CD14-positive monocyte (primary cell): ENCODE measurements at regions not wholly inside any gene's neighbourhood (a gene's known extent, or its start where the extent isn't known, plus 50 kb on each side); places are given as distances from the start of the nearest gene placed in this dataset.

Experiments
- DNase-seq, 3 donors: peaks; one replicate each; pipeline ENCODE4 v3.0.0-alpha.2; 2011 to 2022
- H2AFZ ChIP-seq: 2 replicates; pipeline ENCODE4 v1.6.0; 2012; ENCODE audit warnings: mild to moderate bottlenecking, low read depth, low read length, inconsistent platforms; ENCODE audit not compliant: insufficient read depth, poor library complexity, severe bottlenecking
- H3K27ac ChIP-seq, 2 donors: 1 replicate in 1 of 2; 2 replicates in 1 of 2; pipeline ENCODE4 v1.5.1; 2012 to 2013; ENCODE audit warnings: low read length in 2 of 2, control low read depth in 1 of 2, inconsistent platforms in 1 of 2, low read depth in 1 of 2, mild to moderate bottlenecking in 1 of 2
- H3K27me3 ChIP-seq, 2 donors: one replicate each; pipeline versions ENCODE4 v1.6.0 to v1.6.1; 2011 to 2013; ENCODE audit warnings: low read length in 2 of 2; ENCODE audit not compliant: control insufficient read depth in 2 of 2, insufficient read depth in 2 of 2
- H3K36me3 ChIP-seq, 2 donors: replicated peaks in 1 of 2; 1 replicate in 1 of 2; 2 replicates in 1 of 2; pipeline versions ENCODE4 v1.5.1 to v1.6.1; 2012 to 2013; ENCODE audit warnings: low read length in 2 of 2, control low read depth in 1 of 2, inconsistent platforms in 1 of 2, mild to moderate bottlenecking in 1 of 2; ENCODE audit not compliant: insufficient read depth in 2 of 2, control insufficient read depth in 1 of 2
- H3K4me1 ChIP-seq, 2 donors: 1 replicate in 1 of 2; 2 replicates in 1 of 2; pipeline versions ENCODE4 v1.5.1 to v1.6.1; 2012 to 2013; ENCODE audit warnings: low read length in 2 of 2, control low read depth in 1 of 2, inconsistent platforms in 1 of 2, mild to moderate bottlenecking in 1 of 2, moderate library complexity in 1 of 2; ENCODE audit not compliant: insufficient read depth in 2 of 2, control insufficient read depth in 1 of 2
- H3K4me2 ChIP-seq: replicated peaks from 2 replicates; pipeline ENCODE3; 2012; ENCODE audit warnings: low read length, moderate library complexity, mild to moderate bottlenecking; ENCODE audit not compliant: poor library complexity, severe bottlenecking; ENCODE audit errors: extremely low read depth
- H3K4me3 ChIP-seq, 3 experiments: fragments of 200-600 bp in 1 of 3; sonication (generic) in 1 of 3; replicated peaks in 1 of 3; 1 replicate in 2 of 3; 2 replicates in 1 of 3; pipeline ENCODE4 v1.5.1; 2011 to 2013; ENCODE audit warnings: low read length in 3 of 3, mild to moderate bottlenecking in 3 of 3, control low read depth in 2 of 3, low read depth in 2 of 3, inconsistent platforms in 1 of 3, moderate library complexity in 1 of 3
- H3K79me2 ChIP-seq: 2 replicates; pipeline ENCODE4 v1.6.0; 2012; ENCODE audit warnings: mild to moderate bottlenecking, control low read depth, inconsistent platforms, low read length, moderate library complexity; ENCODE audit not compliant: insufficient read depth
- H3K9ac ChIP-seq: 2 replicates; pipeline ENCODE4 v1.6.0; 2017; ENCODE audit warnings: low read length, mild to moderate bottlenecking; ENCODE audit not compliant: insufficient read depth, poor library complexity, severe bottlenecking
- H3K9me3 ChIP-seq, 2 donors: replicated peaks in 1 of 2; 1 replicate in 1 of 2; 2 replicates in 1 of 2; pipeline versions ENCODE4 v1.5.1 to v1.6.1; 2012 to 2013; ENCODE audit warnings: low read length in 2 of 2, control low read depth in 1 of 2; ENCODE audit not compliant: control insufficient read depth in 1 of 2, insufficient read depth in 1 of 2
- H4K20me1 ChIP-seq: 2 replicates; pipeline ENCODE4 v1.6.0; 2012; ENCODE audit warnings: mild to moderate bottlenecking, low read length, control low read depth, moderate library complexity; ENCODE audit not compliant: insufficient read depth
- H3K27ac Mint-ChIP-seq, 7 donors: one replicate each; pipeline ENCODE4 v1.8.0; 2020; ENCODE audit warnings: mild to moderate bottlenecking in 7 of 7, mixed read lengths in 7 of 7, moderate library complexity in 6 of 7, inconsistent platforms in 2 of 7
- H3K27me3 Mint-ChIP-seq, 3 donors: one replicate each; pipeline ENCODE4 v1.8.0; 2021 to 2022; ENCODE audit warnings: low read depth in 3 of 3, mild to moderate bottlenecking in 3 of 3, mixed read lengths in 3 of 3, moderate library complexity in 3 of 3, inconsistent platforms in 1 of 3
- H3K36me3 Mint-ChIP-seq, 2 donors: one replicate each; pipeline ENCODE4 v1.8.0; 2020; ENCODE audit warnings: mixed read lengths in 2 of 2, inconsistent platforms in 1 of 2, mild to moderate bottlenecking in 1 of 2
- H3K4me1 Mint-ChIP-seq: one replicate; pipeline ENCODE4 v1.8.0; 2020; ENCODE audit warnings: mild to moderate bottlenecking, mixed read lengths
- H3K4me3 Mint-ChIP-seq, 2 donors: one replicate each; pipeline ENCODE4 v1.8.0; 2020; ENCODE audit warnings: mild to moderate bottlenecking in 2 of 2, mixed read lengths in 2 of 2, moderate library complexity in 1 of 2
- H3K9me3 Mint-ChIP-seq, 7 donors: one replicate each; pipeline ENCODE4 v1.8.0; 2020 to 2022; ENCODE audit warnings: mixed read lengths in 7 of 7, mild to moderate bottlenecking in 6 of 7, moderate library complexity in 6 of 7, inconsistent platforms in 2 of 7
- WGBS: methylation state at CpG from one replicate; pipeline ENCODE4 v1.1.5; 2013; ENCODE audit warnings: missing lambda C conversion rate; ENCODE audit not compliant: insufficient coverage; 5-methylcytosine and 5-hydroxymethylcytosine counted together
- intact Hi-C, 2 donors: fragments of 100-400 bp; cut with micrococcal nuclease; formaldehyde crosslinking; loops; one replicate each; pipeline versions ENCODE4 v1.15.0 to v1.15.1; 2023
- TF ChIP-seq, protein P1 (sequence below): fragments of 200-600 bp; IDR thresholded peaks from one replicate; pipeline ENCODE4 v1.8.0; 2022; ENCODE audit warnings: antibody characterized with exemption, mild to moderate bottlenecking

DNA sequence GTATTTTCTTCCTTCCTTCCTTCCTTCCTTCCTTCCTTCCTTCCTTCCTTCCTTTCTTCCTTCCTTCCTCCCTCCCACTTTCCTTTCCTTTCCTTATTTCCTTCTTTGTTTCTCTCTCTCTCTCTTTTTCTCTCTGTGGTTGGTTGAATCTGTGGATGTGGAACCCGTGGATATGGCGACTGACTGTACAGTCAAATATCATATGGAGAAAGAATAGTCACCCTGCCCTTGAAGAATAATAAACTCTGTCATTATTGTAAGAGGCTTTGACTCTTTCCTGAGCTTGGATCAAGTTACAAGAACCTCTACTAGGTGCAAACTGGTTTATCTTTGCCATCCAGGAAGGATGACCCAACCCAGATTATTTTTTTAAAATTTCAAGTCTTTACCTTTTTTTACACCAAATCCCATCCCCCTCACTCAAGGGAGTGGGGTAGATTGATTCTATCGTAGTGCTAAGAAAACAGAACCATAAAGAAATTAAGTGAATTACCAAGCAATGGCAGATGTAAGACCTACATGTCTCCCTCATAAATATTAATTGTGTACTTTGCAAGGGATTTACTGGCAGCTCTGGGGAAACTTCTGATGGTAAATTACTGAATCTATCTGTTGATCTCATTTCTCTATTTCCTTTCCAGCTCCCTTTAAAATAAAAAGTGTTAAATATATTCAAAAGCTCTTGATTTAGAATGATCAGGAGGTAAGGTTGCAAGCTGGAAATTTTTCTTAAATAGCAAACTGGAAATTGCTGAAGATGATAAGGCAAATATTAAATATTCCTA is 667.5 kb downstream of the UTRN start:
- no peaks in the 10 kb centered on the region for H3K36me3 Mint-ChIP-seq
- peak overlapping the region in 1 of 2 donors; percentile 31 for H3K4me3 Mint-ChIP-seq
- Histone ChIP-seq H3K9me3 (peaks cover 0 to 5% of the 10 kb centered on the region in 2 donors), H4K20me1 (no peaks in the 10 kb centered on the region), H3K4me3 (no peak overlapping the region), H3K79me2 (no peaks in the 10 kb centered on the region), H3K36me3 (no peaks in the 10 kb centered on the region), H3K9ac (no peak overlapping the region), H3K4me2 (no peak overlapping the region), H3K27me3 (no peaks in the 10 kb centered on the region), H3K27ac (no peak overlapping the region), H2AFZ (no peak overlapping the region), H3K4me1 (no peaks in the 10 kb centered on the region)
- no CpG with 5 or more reads among the region's 3 CpGs for WGBS
- peak overlapping the region in 1 of 7 donors; percentile 59 for H3K27ac Mint-ChIP-seq
- H3K4me1 Mint-ChIP-seq: no peaks in the 10 kb centered on the region
- peaks cover 0 to 4% (median 2%) of the 10 kb centered on the region in 3 donors for H3K27me3 Mint-ChIP-seq
- TF ChIP-seq, protein P1, sequence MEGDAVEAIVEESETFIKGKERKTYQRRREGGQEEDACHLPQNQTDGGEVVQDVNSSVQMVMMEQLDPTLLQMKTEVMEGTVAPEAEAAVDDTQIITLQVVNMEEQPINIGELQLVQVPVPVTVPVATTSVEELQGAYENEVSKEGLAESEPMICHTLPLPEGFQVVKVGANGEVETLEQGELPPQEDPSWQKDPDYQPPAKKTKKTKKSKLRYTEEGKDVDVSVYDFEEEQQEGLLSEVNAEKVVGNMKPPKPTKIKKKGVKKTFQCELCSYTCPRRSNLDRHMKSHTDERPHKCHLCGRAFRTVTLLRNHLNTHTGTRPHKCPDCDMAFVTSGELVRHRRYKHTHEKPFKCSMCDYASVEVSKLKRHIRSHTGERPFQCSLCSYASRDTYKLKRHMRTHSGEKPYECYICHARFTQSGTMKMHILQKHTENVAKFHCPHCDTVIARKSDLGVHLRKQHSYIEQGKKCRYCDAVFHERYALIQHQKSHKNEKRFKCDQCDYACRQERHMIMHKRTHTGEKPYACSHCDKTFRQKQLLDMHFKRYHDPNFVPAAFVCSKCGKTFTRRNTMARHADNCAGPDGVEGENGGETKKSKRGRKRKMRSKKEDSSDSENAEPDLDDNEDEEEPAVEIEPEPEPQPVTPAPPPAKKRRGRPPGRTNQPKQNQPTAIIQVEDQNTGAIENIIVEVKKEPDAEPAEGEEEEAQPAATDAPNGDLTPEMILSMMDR: no peak
- intact Hi-C loops: no loop called here
- peaks cover 1 to 9% (median 2%) of the 10 kb centered on the region in 7 donors for H3K9me3 Mint-ChIP-seq
- no peak for DNase-seq

DNA sequence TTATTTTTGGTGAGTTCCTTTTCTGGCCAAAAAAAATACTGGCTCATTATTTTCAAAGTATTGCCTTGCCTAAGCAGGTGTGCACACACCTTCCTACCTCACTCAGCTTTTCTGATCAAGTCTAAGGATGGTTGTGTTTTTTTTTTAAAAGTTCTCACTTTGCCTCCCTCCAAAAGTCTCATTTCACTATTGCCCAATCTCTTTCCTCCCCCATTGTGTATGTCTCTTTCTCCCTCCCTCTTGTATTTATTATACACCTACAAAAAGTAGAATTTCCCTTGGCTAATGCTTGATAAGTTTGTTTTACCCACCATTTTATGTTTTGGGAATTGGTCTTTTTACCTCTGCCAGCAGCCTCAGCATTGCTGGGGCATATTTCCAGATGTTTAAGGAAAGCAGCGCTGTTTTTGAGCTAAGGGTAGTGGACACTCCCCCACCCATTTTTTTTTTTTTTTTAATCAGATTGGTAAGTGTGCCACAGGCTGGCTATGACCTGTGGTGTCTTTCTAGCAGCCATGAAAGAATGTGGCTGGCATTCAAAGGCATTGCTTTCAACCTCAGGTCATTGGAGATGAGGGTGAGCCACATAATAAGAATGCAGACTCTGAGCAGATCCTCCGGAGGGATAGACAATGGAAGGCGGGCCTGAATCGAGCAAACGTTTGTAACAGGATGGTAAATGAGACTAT is 668.6 kb downstream of the UTRN start:
- DNase-seq: no peak
- H3K36me3 Mint-ChIP-seq: no peaks in the 10 kb centered on the region
- no peak overlapping the region for H3K4me2 ChIP-seq
- H3K4me3 ChIP-seq: no peak overlapping the region
- 95% methylated on average over 2 of the region's 5 CpGs for WGBS
- H4K20me1 ChIP-seq: no peaks in the 10 kb centered on the region
- no peaks in the 10 kb centered on the region for H3K4me1 Mint-ChIP-seq
- no peak overlapping the region for H3K27ac Mint-ChIP-seq
- no peak overlapping the region for H3K27ac ChIP-seq
- intact Hi-C loops: no loop called here
- H3K27me3 Mint-ChIP-seq: peaks cover 0 to 4% (median 2%) of the 10 kb centered on the region in 3 donors
- H3K9ac ChIP-seq: no peak overlapping the region
- no peaks in the 10 kb centered on the region for H3K4me1 ChIP-seq
- peaks cover 1 to 7% (median 2%) of the 10 kb centered on the region in 7 donors for H3K9me3 Mint-ChIP-seq
- TF ChIP-seq, protein P1: no peak
- no peaks in the 10 kb centered on the region for H3K79me2 ChIP-seq
- no peak overlapping the region for H3K4me3 Mint-ChIP-seq
- H3K36me3 ChIP-seq: no peaks in the 10 kb centered on the region
- H3K27me3 ChIP-seq: no peaks in the 10 kb centered on the region
- no peak overlapping the region for H2AFZ ChIP-seq
- H3K9me3 ChIP-seq: peaks cover 0 to 5% of the 10 kb centered on the region in 2 donors
